Upper lobe of left lung (tissue), 6 donors: ENCODE measurements at regions not wholly inside any gene's neighbourhood (a gene's known extent, or its start where the extent isn't known, plus 50 kb on each side); places are given as distances from the start of the nearest gene placed in this dataset.
"Not testable (repeated sequence)": the region's sequence is repeated elsewhere in the genome, so short reads cannot be mapped to it uniquely, and the experiment has no call there.

Source experiments
- ATAC-seq, 2 donors: fragments of 200-7000 bp; cut with Tn5 transposase; one replicate each; pipeline ENCODE4 v1.9.1; 2022; ENCODE audit warnings: mild to moderate bottlenecking in 2 of 2, moderate library complexity in 2 of 2; ENCODE audit not compliant: low FRiP score in 2 of 2
- DNase-seq, 2 donors: peaks; one replicate each; pipeline ENCODE4 v3.0.0-alpha.2; 2019 to 2020
- H3K27ac ChIP-seq, 4 donors: fragments of 200-600 bp; sonication (generic); one replicate each; pipeline ENCODE4 v1.5.1; 2016 to 2019
- H3K27me3 ChIP-seq, 4 donors: fragments of 200-600 bp; sonication (generic); one replicate each; pipeline ENCODE4 v1.5.1; 2017 to 2019
- H3K36me3 ChIP-seq, 4 donors: fragments of 200-600 bp; sonication (generic); one replicate each; pipeline ENCODE4 v1.5.1; 2016 to 2019
- H3K4me1 ChIP-seq, 4 donors: fragments of 200-600 bp; sonication (generic); one replicate each; pipeline ENCODE4 v1.5.1; 2018 to 2019
- H3K4me3 ChIP-seq, 4 donors: fragments of 200-600 bp; sonication (generic); one replicate each; pipeline ENCODE4 v1.5.1; 2017 to 2019; ENCODE audit warnings: mild to moderate bottlenecking in 2 of 4, moderate library complexity in 1 of 4
- H3K9me3 ChIP-seq, 4 donors: fragments of 200-600 bp; sonication (generic); one replicate each; pipeline ENCODE4 v1.5.1; 2018 to 2019
- EP300 ChIP-seq, 4 donors: sonication (generic); formaldehyde crosslinking; IDR thresholded peaks; one replicate each; pipeline ENCODE4 v1.5.1; 2017; ENCODE audit warnings: antibody characterized with exemption in 4 of 4, control low read depth in 2 of 4
- POLR2A ChIP-seq, 4 donors: fragments of 450-650 bp; IDR thresholded peaks; one replicate each; pipeline ENCODE4 v1.5.1; 2016 to 2017; ENCODE audit warnings: antibody characterized with exemption in 4 of 4, mild to moderate bottlenecking in 2 of 4
- POLR2AphosphoS5 ChIP-seq, 2 donors: sonication (generic); formaldehyde crosslinking; IDR thresholded peaks; one replicate each; pipeline ENCODE4 v1.5.1; 2017; ENCODE audit warnings: antibody characterized with exemption in 2 of 2
- WGBS, 2 donors: methylation state at CpG; one replicate each; pipeline ENCODE4 v1.1.5; 2017 to 2018; 5-methylcytosine and 5-hydroxymethylcytosine counted together
- TF ChIP-seq, protein P1 (sequence below), 6 experiments: fragments of 450-650 bp in 4 of 6; fragments of 200-600 bp in 2 of 6; sonication (generic) in 2 of 6; IDR thresholded peaks; one replicate each; pipeline ENCODE4 v1.5.1; 2016 to 2019; ENCODE audit warnings: antibody characterized with exemption in 6 of 6
- donor health status: DM: no; HTN: no; CAD: no; lungs with moderate emphysema.
- donor health status: DM: no; HTN: yes; CAD: no; lungs with severe emphysema.

DNA sequence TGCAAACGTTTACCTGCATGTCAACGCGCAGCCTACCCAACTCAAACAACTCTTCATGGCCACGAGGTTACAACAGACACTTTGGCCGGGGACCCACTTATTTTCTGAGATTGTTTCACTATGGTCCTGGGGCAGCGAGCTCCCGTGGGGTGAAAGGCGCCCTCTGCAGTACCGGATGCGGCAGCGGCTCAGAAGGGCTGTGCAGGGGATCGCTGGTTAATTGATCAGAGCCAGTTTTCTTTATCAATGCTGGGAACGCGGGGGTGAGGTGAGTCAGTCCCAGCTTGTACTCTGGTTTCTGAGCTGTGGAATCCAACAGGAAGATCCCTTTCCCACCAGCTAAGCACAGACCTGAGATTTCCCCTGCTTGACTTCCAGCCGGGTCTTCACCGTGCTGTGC lies 366.5 kb upstream of the KLF6 start:
- DNase-seq (no peak), ATAC-seq (no peak)
- Histone ChIP-seq H3K4me3 (no peak overlapping the region), H3K36me3 (no peaks in the 10 kb centered on the region), H3K9me3 (no peaks in the 10 kb centered on the region), H3K27ac (no peak overlapping the region), H3K4me1 (no peaks in the 10 kb centered on the region), H3K27me3 (no peaks in the 10 kb centered on the region)
- TF ChIP-seq POLR2AphosphoS5 (IDR thresholded peaks at IDR 0.05) (no peak), EP300 (IDR thresholded peaks at IDR 0.05) (no peak), POLR2A (IDR thresholded peaks at IDR 0.05) (no peak)
- TF ChIP-seq, protein P1, sequence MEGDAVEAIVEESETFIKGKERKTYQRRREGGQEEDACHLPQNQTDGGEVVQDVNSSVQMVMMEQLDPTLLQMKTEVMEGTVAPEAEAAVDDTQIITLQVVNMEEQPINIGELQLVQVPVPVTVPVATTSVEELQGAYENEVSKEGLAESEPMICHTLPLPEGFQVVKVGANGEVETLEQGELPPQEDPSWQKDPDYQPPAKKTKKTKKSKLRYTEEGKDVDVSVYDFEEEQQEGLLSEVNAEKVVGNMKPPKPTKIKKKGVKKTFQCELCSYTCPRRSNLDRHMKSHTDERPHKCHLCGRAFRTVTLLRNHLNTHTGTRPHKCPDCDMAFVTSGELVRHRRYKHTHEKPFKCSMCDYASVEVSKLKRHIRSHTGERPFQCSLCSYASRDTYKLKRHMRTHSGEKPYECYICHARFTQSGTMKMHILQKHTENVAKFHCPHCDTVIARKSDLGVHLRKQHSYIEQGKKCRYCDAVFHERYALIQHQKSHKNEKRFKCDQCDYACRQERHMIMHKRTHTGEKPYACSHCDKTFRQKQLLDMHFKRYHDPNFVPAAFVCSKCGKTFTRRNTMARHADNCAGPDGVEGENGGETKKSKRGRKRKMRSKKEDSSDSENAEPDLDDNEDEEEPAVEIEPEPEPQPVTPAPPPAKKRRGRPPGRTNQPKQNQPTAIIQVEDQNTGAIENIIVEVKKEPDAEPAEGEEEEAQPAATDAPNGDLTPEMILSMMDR (IDR thresholded peaks at IDR 0.05) = no peak
- 78% methylated on average over 11 to 16 of the region's 16 CpGs for WGBS, 2 donors

DNA sequence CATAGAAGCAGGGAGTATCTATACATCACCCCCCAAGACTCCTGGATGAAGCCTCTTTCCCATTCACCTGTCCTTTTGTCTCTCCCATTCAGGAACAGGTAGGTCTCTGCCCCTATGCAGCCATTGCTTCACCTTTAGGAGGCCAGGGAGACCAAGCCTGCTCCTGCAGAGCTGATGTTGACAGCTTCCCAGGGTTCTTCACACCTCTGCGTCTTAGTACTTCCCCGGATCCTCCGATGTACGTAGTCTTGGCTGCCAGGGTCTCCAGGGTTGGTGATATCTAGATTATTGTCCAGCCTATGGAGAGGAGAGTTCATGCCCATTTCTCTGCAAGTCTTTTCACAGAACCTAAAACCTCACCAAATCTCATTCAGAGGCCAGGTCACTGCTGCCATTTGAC lies 365.7 kb upstream of the KLF6 start:
- Histone ChIP-seq H3K4me3 (no peak overlapping the region), H3K4me1 (no peaks in the 10 kb centered on the region), H3K36me3 (no peaks in the 10 kb centered on the region), H3K9me3 (no peaks in the 10 kb centered on the region), H3K27ac (no peak overlapping the region), H3K27me3 (no peaks in the 10 kb centered on the region)
- DNase-seq = no peak
- WGBS, 2 donors = 94 to 98% methylated on average over 4 of the region's 4 CpGs
- no peak for ATAC-seq
- no peak for TF ChIP-seq POLR2AphosphoS5 (IDR thresholded peaks at IDR 0.05)
- no peak for TF ChIP-seq EP300 (IDR thresholded peaks at IDR 0.05)
- no peak for TF ChIP-seq POLR2A (IDR thresholded peaks at IDR 0.05)
- TF ChIP-seq, protein P1 (IDR thresholded peaks at IDR 0.05) = no peak

DNA sequence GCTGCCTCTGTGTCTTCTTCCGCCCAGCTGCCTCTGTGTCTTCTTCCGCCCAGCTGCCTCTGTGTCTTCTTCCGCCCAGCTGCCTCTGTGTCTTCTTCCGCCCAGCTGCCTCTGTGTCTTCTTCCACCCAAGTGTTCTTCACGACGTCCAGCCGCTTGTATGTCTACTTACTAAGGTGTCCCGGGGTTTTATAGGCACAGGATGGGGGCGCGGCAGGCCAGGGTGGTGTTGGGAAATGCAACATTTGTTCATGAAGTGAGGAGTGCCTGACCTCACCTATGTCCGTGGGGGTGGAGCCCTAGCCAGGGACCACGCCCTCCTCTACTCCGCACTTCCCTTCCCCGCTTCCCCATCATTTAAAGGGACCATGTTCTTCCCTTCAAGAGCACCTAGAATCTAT lies 364.5 kb upstream of the KLF6 start:
- H3K27ac ChIP-seq, H3K9me3 ChIP-seq, DNase-seq, H3K27me3 ChIP-seq, H3K4me1 ChIP-seq, H3K4me3 ChIP-seq, H3K36me3 ChIP-seq, ATAC-seq: not testable (repeated sequence)
- 89 to 92% methylated on average over 14 of the region's 14 CpGs for WGBS, 2 donors

DNA sequence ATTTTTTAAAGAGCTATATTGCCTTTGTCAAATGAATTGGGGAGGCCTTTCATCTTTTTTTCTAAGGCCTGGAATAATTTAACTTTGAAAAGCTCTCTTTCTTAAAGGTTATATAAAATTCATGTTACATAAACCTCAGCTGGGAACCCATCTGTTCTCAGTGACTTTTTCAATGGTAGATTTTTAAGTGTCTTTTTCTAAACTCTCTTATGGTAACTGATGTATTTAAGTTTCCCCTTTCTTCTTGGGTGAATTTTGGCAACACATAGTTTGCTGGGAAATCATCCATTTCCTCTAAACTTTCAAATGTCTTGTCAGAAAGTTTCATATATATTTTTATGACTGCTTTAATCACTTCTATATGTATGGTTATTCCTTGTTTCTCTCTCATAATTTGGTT lies 362.2 kb upstream of the KLF6 start:
- Histone ChIP-seq H3K4me1 (no peaks in the 10 kb centered on the region), H3K36me3 (no peaks in the 10 kb centered on the region), H3K27ac (no peak overlapping the region), H3K27me3 (no peaks in the 10 kb centered on the region), H3K9me3 (no peaks in the 10 kb centered on the region), H3K4me3 (no peak overlapping the region)
- TF ChIP-seq, protein P1 (IDR thresholded peaks at IDR 0.05) = no peak
- no peak for TF ChIP-seq POLR2AphosphoS5 (IDR thresholded peaks at IDR 0.05)
- no peak for TF ChIP-seq EP300 (IDR thresholded peaks at IDR 0.05)
- TF ChIP-seq POLR2A (IDR thresholded peaks at IDR 0.05) = no peak
- ATAC-seq (no peak), DNase-seq (no peak)

DNA sequence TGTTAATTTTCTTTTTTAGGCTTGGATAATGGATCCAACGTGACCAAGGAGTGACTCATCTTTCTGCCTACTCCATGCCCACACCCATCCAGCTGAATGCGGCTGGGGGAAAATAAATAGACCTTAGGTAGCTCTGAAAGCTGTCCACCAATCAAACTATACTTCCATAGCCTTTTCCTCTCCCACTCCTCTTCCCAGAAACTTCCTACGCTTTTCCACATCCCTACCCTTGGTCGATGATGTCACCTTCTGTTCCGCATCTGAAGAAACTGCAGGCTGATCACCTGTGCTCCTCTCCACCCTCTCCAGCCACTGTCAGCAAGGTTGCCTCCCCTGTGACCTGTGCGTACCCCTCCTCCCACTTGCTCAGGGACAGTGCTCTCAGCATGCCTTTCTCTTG lies 359.8 kb upstream of the KLF6 start:
- WGBS, 2 donors = 87 to 91% methylated on average over 6 of the region's 6 CpGs
- ATAC-seq (no peak), DNase-seq (no peak)
- Histone ChIP-seq H3K4me1 (no peaks in the 10 kb centered on the region), H3K36me3 (no peaks in the 10 kb centered on the region), H3K4me3 (no peak overlapping the region), H3K9me3 (peaks cover 7 to 18% (median 13%) of the 10 kb centered on the region in 4 donors), H3K27ac (no peak overlapping the region), H3K27me3 (no peaks in the 10 kb centered on the region)
- TF ChIP-seq POLR2A (IDR thresholded peaks at IDR 0.05) = no peak
- TF ChIP-seq EP300 (IDR thresholded peaks at IDR 0.05) = no peak
- TF ChIP-seq POLR2AphosphoS5 (IDR thresholded peaks at IDR 0.05) = no peak
- TF ChIP-seq, protein P1 (IDR thresholded peaks at IDR 0.05) = no peak
